ENCODE measurements at regions not wholly inside any gene's neighbourhood (a gene's known extent, or its start where the extent isn't known, plus 50 kb on each side); places are given as distances from the start of the nearest gene placed in this dataset.

DNA sequence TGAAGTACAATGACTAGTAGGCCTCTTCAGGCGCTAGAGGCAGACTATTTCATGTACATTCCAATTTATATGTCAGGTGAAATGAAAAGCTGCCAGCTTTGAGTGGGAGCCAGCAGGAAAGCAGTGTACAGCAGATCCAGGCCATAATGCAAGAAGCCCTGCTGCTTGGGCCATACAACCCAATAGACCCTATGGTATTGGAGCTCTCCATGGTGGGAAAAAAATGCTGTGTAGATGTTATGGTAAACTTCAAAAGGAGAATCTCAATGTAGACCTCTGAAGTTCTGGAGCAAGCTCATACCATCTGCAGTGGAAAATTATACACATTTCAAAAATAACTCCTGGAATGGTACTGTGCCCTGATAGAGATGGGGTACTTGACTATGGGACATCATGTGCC is 71.5 kb upstream of the CD82 start:
- DNase-seq (ENCODE audit: low spot score), result no peak

DNA sequence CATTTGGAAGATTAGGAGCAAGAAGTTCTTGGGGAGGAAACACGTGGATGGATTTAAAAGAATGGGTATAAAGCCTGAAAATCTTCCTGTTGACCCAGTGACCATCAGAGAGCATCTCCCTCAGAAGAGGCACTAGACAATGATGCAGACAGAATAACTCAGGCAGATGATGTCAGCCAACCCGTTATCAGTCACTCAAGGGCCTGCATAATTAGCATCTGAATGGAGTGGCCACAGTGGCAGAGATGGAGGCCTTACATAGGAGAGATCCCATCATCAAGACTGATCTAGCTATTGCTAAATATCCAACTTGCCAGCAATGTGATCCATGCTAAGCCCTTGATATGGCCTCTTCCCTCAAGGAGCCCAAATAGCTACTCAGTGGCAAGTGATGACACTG is 70.7 kb upstream of the CD82 start:
- DNase-seq (ENCODE audit: low spot score), result no peak

DNA sequence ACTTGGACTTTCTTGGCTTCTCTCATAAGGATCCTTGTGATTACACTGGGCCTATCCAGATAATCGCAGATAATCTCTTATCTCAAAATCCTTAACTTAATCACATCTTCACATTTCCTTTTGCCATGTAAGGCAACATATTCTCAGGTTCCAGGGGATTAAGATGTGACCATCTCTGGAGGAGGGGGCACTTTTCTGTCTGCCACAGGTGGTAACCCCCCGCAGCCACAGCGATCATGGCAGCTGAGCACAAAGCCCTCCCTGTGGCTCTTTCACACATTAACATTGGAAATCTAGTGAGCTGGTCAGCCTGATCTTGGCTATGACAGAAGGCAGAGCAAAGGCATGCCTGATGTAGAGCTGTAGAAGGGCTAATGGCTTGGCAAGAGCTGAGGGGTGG is 69.1 kb upstream of the CD82 start:
- no peak for DNase-seq (ENCODE audit: low spot score)

GRCh38 chr11:44498089-44498871 is 67.2 kb upstream of the CD82 start:
- no peak for DNase-seq (ENCODE audit: low spot score)

GRCh38 chr11:44502506-44502905 is 63.0 kb upstream of the CD82 start:
- no peak for DNase-seq (ENCODE audit: low spot score)

DNA sequence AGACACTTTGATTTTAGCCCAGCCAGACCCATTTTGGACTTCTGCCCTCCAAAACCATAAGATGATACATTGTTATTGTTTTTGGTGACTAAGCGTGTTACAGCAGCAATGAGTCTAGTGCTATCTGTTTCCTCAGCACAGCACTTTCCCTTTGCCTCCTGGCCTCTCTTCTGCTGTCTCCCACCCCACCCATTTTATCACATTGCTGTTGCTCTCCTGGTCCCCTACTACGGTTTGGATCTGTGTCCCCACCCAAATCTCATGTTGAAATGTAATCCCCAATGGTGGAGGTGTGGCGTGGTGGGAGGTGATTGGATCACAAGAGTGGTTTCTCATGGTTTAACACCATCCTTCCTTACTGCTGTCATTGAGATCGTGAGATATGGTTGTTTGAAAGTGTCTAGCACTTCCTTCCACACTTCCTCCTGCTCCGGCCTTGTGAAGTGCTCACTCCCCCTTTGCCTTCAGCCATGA is 59.8 kb upstream of the CD82 start:
- no peak for DNase-seq (ENCODE audit: low spot score)

GRCh38 chr11:44506375-44507016 is 59.0 kb upstream of the CD82 start:
- no peak for DNase-seq (ENCODE audit: low spot score)

- DNase-seq (ENCODE audit: low spot score), result no peak
Observed at GRCh38 chr11:44507491-44507890, 58.0 kb upstream of the CD82 start.

GRCh38 chr11:44507896-44508445 is 57.5 kb upstream of the CD82 start:
- no peak for DNase-seq (ENCODE audit: low spot score)

DNA sequence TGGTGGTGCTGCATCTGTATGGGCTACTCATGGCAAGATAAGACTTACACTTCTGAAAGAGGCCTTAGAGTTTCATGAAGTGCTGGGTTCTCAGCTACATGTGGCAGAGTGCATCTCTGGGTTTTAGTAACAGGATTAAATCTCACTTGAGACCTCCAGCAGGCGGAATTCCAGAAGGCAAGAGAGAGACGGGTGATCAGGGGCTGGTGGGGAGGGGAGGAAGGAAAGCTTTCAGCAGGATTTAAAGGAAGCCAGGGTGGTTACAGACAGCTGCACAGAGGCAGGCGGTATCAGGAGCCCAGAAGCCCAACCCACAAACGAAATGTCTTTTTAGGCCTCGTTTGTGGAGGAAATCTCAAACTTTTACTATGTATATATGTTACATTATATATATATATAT is 56.2 kb upstream of the CD82 start:
- no peak for DNase-seq (ENCODE audit: low spot score)

DNA sequence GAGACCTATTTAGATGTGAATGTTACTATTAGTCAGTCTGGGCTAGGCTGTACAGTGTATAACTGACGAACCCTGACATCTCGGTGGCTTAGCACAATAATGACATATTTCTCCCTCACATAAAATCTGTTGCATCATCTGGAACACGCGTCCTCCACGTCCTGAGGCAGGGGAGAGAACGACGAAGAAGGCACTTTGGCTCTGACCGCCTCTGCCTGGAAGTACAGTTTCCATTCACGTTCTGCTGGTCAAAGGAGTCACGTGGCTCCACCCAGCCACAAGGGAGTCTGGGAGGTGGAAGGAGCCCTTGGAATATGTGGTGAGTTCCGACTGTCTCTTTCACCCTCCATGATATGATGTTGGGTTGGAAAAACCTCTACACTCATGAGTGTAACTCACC is 55.1 kb upstream of the CD82 start:
- DNase-seq (ENCODE audit: low spot score), result no peak

- no peak for DNase-seq (ENCODE audit: low spot score)
Observed at GRCh38 chr11:44512818-44513217, 52.6 kb upstream of the CD82 start.

GRCh38 chr11:44515048-44515447 is 50.4 kb upstream of the CD82 start:
- DNase-seq (ENCODE audit: low spot score), result no peak
